SIG-M5 (cell line): ENCODE measurements at regions not wholly inside any gene's neighbourhood (a gene's known extent, or its start where the extent isn't known, plus 50 kb on each side); places are given as distances from the start of the nearest gene placed in this dataset.
"Not testable (repeated sequence)": the region's sequence is repeated elsewhere in the genome, so short reads cannot be mapped to it uniquely, and the experiment has no call there.

Experiments
- DNase-seq: peaks from one replicate; lab custom pipeline; 2025; lab: John Stamatoyannopoulos, UW

DNA sequence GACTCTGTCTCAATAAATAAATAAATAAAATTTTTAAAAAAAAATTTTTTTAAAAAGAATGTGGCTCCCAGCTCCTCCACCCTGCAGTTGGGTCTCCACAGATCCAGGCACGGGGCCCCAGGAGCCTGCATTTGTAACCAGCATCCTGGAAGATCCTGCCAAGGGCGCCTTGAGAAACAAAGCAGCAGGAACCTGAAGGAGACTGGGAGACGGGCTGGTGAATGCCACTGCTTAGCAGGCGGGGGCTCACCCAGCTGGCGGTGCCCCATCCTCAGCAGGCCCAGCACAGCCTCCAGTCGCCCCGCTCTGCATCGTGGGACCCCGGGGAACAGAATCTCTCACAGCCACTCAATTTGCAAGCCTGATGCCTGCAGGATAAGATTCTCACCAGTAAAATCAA is 187.5 kb upstream of the SALL3 start:
- DNase-seq: no peak

DNA sequence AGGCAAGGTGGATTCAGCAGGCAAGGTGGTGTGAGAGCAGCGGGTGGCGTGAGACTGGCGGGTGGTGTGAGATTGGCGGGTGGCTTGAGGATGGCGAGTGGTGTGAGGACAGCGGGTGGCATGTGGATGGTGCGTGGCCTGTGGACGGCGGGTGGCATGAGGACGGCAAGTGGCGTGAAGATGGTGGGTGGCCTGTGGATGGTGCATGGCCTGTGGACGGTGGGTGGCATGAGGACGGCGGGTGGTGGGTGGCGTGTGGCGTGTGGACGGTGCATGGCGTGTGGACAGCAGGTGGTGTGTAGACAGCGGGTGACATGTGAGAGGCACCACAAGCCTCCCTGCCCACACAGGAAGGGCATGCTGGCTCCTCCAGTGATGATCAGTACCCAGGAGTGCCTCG is 186.9 kb upstream of the SALL3 start:
- no peak for DNase-seq

DNA sequence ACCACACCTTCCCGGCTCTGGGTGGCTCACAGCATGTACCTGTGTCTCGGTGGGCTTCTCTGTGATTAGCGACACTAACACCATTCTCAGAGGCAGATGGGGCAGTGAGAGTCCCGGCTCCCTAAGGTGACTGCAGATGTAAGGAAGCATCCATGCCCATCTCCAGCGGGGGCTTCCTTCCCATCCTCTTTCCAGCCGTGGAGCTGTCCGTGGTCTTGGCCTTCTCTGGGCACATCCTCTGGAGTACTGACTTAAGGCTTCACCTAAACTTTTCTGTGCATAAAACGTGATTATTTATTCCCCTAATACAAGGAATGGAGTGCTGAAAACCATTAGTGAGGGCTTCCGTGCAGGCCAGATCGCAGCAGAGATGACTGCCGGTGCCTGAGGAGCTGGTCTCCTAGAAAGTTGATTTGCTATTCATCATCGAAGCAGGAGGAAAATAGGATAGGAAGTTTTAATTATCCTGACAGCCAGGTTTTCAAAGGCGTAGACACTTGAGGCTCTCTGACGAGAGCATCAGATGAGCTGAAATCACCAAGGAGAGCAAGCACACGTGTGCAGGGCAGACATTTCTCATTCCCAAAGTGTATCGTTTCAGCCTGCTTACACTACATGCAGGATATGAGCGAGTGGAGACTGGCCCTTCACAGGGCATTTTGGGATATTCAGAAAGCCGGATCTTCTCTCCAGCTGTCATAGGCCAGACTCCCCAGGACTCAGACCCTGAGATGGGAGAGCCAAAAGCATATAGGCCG is 186.1 kb upstream of the SALL3 start:
- DNase-seq: no peak

DNA sequence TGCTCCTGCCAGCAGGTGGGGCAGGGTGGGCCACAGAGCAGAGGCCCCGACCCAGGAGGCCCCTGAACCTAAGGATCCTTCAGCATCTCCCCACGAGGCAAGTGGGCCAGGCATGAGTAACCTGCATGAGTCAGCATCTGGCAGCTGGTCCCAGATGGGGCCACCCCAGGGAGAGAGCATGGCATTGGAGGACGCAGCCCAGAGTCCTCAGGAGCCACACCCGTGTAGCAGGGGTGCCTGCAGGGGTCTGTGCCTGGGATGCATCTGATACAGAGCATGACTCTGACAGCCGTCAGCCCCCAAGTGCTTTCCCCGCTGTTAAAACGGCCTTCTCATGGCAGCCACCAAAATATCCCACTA is 185.6 kb upstream of the SALL3 start:
- no peak for DNase-seq

DNA sequence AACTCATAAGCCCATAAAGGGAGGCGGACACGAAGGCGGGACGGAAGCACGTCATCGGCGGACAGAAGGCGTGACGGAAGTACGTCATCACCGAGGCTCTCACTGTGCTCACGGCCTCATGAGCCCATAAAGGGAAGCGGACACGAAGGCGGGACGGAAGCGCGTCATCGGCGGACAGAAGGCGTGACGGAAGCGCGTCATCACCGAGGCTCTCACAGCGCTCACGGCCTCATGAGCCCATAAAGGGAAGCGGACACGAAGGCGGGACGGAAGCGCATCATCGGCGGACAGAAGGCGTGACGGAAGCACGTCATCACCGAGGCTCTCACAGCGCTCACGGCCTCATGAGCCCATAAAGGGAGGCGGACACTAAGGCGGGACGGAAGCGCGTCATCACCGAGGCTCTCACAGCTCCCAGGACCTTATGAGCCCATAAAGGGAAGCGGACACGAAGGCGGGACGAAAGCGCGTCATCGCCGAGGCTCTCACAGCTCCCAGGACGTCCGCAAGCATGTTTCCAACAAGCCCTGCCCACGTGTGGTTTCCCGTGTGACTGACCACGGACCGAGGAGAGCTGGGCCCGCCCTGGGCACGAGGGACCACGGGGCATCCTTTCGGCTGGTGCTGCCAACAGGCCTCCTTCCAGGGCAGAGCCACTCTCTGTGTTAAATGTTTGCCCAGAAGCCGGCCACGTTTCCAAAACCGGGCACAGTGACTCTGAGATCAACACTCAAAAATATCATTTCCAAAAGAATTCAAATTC is 182.7 kb upstream of the SALL3 start:
- no peak for DNase-seq

DNA sequence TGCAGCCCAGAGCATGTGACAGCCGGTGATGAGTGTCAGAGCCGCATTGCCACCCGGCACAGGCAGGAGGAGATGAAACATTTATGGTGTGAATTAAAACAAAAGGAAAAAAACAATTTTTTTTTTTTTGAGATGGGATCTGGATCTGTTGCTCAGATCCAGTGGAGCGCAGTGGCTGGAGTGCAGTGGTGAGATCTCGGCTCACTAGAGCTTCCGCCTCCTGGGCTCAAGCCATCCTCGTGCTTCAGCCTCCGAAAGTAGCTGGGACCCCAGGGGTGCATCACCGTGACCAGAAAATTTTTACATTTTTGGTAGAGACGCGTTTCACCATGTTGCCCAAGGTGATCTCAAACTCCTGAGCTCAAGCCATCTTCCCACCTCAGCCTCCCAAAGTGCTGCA is 182.1 kb upstream of the SALL3 start:
- no peak for DNase-seq

DNA sequence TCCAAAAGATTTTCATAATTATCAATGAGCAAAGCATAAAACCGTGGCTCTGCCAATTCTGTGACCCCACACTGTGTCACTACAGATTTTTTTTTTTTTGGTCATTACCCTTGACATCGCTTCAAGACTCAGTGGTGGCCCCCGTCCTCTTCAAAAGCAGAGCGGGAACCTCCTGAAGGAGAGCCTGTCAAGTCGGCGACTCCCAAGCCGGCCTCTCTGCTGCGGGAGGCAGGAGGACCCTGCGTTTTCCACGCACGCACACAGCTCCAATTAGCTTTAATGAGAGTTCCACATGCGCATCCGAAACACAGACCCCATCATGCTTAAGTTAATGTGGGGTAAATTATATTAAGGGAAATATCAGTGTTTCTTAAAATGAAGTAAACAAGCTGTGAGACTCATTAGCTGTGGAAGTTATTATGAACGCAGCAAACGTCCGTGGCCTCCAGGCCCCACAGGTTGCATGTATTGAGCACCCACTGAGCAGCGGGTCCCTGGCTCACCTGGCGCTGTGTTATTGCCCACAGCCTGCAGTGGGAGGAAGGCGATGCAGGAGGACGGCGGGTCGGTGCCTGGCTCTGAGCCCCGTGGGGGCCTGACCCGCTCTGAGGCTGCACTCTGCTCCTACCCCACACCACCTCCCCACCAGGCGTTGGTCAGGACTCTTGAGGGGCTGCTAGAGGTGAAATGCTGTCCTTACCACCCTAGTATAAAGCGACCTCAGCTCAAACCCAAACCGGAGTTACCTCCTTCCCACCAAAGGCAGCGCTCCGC is 181.0 kb upstream of the SALL3 start:
- DNase-seq: no peak

DNA sequence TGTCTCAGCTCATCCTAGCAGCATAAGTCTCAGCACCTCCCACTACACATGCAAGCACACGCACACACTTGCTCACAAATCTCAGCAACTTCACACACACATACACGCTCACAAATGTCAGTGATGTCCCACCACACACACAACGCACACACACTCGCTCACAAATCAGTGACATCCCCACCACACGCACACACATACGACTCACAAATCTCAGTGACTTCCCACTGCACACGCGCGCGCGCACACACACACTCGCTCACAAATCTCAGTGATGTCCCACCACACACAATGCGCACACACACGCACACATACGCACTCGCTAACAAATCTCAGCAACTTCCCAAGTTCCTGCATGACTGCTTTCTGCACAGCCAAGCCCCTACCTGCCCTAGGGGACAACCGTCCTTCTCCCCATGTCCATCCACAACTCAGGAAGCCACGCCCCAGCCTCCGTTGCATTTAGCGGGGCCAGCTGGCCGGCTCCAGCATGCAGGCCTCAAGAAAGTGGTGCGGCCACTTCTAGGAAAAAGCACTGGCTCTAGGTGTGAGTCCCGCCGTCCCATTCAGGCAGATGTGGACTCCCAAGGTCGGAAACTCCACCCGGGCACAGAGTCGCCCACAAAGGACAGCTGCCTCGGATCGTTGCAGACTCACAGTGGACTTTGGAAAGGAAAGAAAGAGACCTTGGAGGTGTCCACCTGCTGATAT is 180.1 kb upstream of the SALL3 start:
- no peak for DNase-seq

DNA sequence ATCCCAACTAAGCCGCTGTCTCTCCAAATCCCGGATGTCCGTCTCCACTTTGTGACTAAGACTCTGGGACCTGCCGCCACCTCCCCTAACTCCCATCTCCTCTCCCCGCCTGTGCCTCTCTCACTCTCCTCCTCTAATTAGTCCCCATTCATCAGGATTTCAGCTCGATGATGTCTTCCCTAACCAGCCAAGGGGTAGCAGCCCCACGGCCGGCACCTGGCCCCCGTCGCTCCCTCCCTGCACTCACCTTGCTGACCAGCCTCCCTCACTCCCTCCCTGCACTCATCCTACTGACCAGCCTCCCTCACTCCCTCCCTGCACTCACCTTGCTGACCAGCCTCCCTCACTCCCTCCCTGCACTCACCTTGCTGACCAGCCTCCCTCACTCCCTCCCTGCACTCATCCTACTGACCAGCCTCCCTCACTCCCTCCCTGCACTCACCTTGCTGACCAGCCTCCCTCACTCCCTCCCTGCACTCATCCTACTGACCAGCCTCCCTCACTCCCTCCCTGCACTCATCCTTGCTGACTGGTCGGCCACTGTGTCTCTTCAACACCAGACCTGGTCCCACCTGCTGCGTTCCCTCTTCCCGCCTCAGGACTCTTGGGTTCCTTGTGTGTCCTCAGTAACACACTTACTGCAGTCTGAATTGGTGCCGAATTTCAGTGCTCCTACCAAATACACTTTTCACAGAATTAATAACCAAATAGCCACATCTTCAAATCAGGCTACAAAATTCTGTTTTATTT is 179.3 kb upstream of the SALL3 start:
- DNase-seq: not testable (repeated sequence)

DNA sequence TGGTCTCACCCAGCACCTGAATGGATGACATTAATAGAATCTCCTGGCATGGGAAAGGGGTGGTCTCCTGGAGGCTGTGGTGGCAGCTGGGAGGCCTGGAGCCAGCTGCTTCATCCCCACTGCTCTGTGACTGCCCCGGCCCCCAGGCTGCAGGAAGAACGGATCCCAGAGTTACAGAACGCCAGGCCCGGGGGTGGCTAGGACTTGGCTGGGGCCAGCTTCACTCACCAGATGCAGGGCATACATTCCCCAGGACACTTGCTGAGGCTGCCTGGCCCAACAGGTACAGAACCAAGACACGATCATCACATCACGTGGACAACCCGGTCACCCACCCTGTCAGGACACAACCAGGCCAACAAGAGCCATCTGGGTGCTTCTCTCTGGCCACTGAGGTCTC is 178.6 kb upstream of the SALL3 start:
- no peak for DNase-seq

DNA sequence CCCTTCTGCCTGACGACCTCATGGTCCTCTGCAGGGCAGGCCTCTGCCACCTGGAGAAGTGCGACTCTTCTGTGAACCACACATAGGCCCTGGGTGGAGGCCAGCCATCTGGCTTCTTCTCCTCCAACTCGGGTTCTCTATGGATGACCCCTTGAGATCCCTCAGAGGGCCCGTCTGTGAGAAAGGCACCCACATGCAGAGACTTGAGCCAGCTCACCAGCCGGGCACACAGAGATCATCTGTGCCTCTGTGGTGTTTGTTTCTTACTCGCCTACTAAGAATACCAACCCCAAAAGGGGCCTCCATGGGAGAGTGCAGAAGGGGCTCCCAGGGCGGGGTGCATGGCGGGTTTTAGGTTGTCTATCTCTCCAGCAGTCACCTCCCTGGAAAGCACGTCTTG is 176.5 kb upstream of the SALL3 start:
- no peak for DNase-seq

DNA sequence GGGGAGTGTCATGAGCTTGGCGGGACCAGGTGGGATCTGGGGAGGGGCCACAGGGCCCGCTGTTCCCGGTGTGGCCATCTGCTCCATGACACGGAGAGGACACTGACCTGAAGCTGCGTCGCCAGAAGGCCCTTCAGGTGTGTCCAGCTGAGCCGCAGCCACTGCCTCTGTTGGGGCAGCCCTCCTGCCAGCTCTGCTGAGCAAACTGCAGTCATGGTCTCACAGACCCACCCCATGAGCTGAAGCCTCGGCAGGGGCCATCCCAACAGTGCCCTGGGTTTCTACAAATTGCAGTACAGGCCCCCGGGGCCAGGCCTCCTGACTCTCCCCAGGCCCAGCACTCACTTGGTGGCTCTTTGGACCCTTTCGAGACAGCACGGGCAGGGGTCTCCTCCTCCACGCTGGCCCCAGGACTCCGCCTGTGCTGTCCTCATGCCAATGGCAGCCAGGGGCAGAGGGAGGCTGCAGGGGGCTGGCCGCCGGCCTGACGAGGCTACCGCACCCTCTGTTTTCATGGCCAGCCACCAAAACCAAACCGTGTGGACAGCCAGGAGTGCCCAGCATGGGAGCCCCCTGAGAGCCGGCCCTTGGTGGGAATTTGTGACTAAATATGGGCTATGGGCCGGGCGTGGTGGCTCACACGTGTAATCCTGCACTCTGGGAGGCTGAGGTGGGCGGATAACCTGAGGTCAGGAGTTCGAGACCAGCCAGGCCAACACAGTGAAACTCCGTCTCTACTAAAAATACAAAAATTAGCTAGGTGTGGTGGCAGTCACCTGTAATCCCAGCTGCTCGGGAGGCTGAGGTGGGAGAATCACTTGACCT is 175.2 kb upstream of the SALL3 start:
- DNase-seq: no peak

DNA sequence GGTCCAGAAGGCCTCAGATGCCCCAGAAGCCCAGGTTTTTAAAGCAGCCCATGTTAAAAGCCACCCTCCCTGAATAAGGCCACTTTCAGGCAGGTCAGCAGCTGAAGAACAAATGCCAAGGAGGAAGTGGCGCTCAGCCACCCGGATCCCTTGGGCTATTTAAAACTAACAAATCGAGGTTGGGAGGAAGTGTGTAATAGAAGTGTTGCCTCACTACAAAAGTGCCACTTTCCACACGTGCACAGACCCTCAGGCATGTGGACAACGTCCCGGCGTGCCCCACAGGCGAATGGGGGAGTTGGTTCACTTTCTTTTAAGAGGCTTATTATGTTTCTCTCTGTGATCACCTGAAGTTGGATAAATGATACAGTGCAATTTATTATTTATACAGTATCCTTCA is 173.8 kb upstream of the SALL3 start:
- peak; percentile 7 for DNase-seq

DNA sequence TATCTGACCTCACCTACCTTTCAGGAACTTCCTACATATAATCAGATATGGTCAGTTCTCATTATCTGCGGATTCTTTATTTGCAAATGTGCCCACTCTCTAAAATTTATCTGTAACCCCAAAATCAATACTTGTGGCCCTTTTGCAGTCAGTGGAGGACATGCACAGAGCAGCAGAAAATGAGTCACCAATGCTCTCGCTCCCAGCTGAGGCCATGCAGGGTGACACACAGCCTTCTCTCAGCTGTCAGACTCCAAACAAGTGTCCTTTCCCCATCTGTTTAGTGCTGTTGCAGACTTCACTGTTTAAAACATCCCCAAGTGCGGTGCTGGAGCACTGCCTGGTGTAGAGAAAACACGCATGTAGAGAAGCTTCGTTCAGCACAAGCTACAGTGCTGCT is 171.9 kb upstream of the SALL3 start:
- no peak for DNase-seq

DNA sequence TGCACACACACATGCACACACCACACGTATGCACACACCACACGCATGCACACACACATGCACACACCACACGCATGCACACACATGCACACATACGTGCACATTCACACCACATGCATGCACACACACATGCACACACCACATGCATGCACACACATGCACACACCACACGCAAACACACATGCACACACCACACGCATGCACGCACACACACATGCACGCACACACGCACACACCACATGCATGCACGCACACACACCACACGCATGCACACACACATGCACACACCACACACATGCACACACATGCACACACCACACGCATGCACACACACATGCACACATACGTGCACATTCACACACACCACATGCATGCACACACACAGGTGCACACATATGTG is 169.8 kb upstream of the SALL3 start:
- DNase-seq: no peak

DNA sequence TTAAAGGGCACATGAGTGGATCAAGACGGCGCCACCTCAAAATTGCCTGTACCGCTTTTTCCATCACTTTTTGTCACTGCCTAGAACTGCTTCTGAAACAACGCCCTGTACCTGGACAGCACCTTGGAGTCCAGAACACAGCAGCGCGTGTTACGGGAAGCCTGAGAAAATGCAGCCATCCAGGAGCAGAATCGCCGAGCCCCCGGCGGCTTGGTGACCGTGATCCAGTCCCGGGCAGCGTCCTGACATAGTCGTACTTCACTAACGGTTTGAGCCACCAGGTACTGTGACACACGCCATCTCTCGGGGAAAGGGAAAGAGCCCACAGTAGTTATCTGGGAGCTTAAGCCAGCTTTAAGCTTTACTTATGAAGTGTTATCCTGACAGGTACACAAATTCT is 168.9 kb upstream of the SALL3 start:
- DNase-seq: no peak

DNA sequence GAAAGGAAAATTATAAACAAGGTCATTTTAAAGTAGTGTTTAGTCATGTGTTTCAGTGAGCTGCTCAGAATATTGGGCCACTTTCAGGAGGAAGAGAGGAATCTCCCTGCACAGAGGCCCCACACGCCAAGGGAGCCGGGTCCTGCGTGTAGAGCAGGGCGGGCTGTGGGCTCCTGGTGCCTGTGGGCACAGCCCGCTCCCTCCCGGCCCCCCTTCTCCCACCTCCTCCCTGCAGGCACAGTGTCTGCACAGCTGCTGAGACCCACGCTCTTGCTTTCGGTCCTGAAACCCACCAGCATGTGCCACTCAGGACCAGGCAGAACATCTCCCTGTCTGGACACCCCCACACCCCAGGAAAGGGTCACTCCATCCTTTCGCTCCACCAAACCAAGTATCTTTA is 167.6 kb upstream of the SALL3 start:
- no peak for DNase-seq

DNA sequence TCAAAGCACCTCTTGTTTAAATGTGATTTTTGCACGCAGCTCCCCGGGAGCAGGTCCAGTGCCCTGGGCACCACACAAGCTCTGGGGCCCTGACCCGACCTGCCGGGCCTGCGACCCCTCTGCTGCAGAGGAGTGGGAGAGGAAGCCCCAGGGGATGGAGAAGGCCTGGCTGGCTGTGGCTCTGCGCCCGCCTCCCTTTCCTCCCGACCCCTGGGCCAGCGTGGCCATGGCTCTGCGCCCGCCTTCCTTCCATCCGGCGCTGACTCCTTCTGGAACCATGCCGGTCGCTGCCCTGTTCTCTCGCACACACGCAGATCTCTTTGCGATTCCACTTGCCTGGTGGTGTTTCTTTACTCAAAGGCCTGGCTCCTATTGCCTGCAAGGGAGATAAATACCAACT is 166.5 kb upstream of the SALL3 start:
- DNase-seq: no peak

DNA sequence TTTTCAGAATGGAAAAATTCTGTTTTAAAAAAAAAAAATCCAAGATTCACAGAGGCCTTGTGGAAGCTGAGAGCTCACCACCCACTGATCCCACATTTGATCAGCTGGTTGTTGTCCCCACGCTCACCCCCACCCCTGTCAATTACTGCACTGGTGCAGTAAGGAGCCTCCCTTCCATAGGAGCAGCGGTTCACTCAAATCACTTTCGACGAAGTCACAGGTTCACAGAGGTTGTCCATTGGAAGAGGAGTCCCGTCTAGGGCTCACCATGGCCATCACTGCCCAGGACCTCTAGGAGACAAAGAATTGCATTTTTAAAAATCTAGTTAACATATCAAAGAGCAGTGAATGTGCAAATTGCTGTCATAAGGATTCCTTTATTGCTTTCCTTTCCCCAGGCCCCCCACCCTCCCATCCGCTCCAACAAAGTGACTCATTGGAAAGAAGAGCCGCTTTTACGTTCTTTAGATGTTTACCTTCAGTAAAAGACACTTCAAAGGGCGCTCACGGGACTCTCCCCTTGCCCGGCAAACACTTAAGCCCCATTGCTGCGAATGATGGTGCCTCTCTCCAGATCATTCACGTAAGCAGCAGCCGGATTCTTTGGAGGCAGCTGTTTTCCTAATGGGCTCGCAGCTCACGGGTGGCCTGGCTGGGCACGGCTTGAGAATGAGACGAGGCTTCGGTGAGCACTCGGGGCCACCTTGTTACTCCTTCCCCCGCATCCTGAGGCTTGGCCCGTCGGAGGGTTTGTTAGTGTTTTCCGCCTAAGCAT is 165.5 kb upstream of the SALL3 start:
- DNase-seq: no peak

DNA sequence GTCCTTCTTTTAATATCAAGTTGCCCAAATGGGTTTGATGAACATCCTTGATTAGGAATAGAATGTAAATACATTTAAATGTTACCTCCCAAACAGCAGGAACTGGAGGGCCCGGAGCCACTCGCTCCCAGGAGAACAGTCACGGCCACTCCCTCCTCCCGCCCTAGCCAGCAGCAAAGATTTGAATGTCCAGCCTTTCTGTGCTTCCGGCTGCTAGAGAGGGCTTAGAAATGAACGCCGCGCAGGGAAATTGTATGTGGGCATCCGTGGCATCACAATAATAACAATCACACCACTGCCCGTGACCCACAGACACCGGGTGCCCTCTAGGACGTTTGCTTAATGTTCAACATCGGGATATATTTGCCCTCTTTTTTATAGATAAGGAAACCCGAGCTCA is 164.9 kb upstream of the SALL3 start:
- DNase-seq: no peak
